ENCODE measurements at regions not wholly inside any gene's neighbourhood (a gene's known extent, or its start where the extent isn't known, plus 50 kb on each side); places are given as distances from the start of the nearest gene placed in this dataset.
"Not testable (repeated sequence)": the region's sequence is repeated elsewhere in the genome, so short reads cannot be mapped to it uniquely, and the experiment has no call there.

DNA sequence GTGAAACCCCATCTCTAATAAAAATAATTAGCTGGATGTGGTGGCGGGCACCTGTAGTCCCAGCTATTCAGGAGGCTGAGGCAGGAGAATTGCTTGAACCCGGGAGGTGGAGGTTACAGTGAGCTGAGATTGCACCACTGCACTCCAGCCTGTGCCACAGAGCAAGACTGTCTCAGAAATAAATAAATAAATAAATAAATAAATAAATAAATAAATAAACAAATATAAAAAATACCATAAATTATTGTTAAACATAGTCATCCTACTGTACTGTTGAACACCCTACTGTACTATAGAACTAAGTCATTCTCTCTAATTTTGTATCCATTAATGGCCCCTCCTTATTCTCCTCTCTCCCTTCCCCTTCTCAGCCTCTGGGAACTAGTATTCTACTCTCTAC, 332.2 kb downstream of the ISL1 start:
- not testable (repeated sequence) for H4K20me1 ChIP-seq (ENCODE audit: insufficient read depth); H2AFZ ChIP-seq (ENCODE audit: low read depth, low read length); H3K4me2 ChIP-seq (ENCODE audit: low read length); H3K9ac ChIP-seq (ENCODE audit: low read length); H3K9me2 ChIP-seq (ENCODE audit: insufficient read depth, low read length); H3K27me3 ChIP-seq (ENCODE audit: insufficient read depth, low read depth, low read length); H3F3A ChIP-seq (ENCODE audit: insufficient read depth, low read length, poor library complexity, severe bottlenecking); H3K79me2 ChIP-seq (replicated peaks; ENCODE audit: insufficient read depth, low read length); H3K27ac ChIP-seq (ENCODE audit: low read length); H3K4me3 ChIP-seq (ENCODE audit: low read length); H3K9me3 ChIP-seq (ENCODE audit: low read length); H3K36me3 ChIP-seq (ENCODE audit: insufficient read depth, low read length)

DNA sequence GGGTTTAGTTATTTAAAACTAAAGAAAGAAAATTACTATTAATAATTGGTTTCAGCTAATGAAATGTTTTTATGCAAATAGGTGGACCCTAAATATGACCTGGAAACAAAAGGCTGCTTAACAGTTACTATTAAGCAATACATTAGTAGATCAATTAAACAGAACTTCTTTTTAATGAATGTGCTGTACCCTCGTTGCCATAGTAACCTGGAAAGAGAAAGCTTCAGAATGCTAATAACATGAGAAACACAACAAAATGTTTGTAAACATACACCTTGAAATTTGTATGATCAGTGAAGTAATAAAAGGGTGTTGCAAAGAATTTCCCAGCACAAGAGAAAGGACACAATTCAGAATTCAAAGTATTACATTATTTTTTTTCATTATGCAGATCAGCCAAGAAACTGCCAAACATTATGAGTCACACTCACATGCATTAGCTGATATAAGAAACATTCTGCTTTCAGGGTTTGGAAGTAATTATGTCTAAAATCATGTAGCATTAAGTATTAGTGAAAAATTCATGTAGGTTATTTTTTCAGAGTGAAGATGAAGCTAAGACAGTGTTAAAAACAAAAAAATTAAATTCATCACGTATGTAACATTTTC, 348.3 kb downstream of the ISL1 start:
- Histone ChIP-seq H3K9me3 (ENCODE audit: low read length) (no peaks in the 10 kb centered on the region), H3F3A (ENCODE audit: insufficient read depth, low read length, poor library complexity, severe bottlenecking) (no peaks in the 10 kb centered on the region), H4K20me1 (ENCODE audit: insufficient read depth) (no peaks in the 10 kb centered on the region), H3K36me3 (ENCODE audit: insufficient read depth, low read length) (no peaks in the 10 kb centered on the region), H3K27ac (ENCODE audit: low read length) (no peak overlapping the region), H2AFZ (ENCODE audit: low read depth, low read length) (no peak overlapping the region), H3K4me2 (ENCODE audit: low read length) (no peak overlapping the region), H3K9ac (ENCODE audit: low read length) (no peak overlapping the region), H3K9me2 (ENCODE audit: insufficient read depth, low read length) (no peaks in the 10 kb centered on the region), H3K4me3 (ENCODE audit: low read length) (no peak overlapping the region), H3K27me3 (ENCODE audit: insufficient read depth, low read depth, low read length) (no peaks in the 10 kb centered on the region), H3K79me2 (replicated peaks; ENCODE audit: insufficient read depth, low read length) (no peaks in the 10 kb centered on the region)
- TF ChIP-seq SMC3 (conservative IDR thresholded peaks at IDR 0.05; ENCODE audit: poor library complexity): no peak
- TF ChIP-seq, protein P1, sequence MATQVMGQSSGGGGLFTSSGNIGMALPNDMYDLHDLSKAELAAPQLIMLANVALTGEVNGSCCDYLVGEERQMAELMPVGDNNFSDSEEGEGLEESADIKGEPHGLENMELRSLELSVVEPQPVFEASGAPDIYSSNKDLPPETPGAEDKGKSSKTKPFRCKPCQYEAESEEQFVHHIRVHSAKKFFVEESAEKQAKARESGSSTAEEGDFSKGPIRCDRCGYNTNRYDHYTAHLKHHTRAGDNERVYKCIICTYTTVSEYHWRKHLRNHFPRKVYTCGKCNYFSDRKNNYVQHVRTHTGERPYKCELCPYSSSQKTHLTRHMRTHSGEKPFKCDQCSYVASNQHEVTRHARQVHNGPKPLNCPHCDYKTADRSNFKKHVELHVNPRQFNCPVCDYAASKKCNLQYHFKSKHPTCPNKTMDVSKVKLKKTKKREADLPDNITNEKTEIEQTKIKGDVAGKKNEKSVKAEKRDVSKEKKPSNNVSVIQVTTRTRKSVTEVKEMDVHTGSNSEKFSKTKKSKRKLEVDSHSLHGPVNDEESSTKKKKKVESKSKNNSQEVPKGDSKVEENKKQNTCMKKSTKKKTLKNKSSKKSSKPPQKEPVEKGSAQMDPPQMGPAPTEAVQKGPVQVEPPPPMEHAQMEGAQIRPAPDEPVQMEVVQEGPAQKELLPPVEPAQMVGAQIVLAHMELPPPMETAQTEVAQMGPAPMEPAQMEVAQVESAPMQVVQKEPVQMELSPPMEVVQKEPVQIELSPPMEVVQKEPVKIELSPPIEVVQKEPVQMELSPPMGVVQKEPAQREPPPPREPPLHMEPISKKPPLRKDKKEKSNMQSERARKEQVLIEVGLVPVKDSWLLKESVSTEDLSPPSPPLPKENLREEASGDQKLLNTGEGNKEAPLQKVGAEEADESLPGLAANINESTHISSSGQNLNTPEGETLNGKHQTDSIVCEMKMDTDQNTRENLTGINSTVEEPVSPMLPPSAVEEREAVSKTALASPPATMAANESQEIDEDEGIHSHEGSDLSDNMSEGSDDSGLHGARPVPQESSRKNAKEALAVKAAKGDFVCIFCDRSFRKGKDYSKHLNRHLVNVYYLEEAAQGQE (IDR thresholded peaks at IDR 0.05; ENCODE audit: borderline replicate concordance): no peak
- no peak for TF ChIP-seq POLR2AphosphoS5 (IDR thresholded peaks at IDR 0.05)
- TF ChIP-seq MXI1 (conservative IDR thresholded peaks at IDR 0.05; ENCODE audit: poor library complexity, severe bottlenecking): no peak
- TF ChIP-seq EZH2 (IDR thresholded peaks at IDR 0.05; ENCODE audit: borderline replicate concordance, insufficient read depth, low read length, poor library complexity, severe bottlenecking): no peak
- TF ChIP-seq TAF1 (IDR thresholded peaks at IDR 0.05; ENCODE audit: low read depth): no peak
- TF ChIP-seq EP300 (conservative IDR thresholded peaks at IDR 0.05; ENCODE audit: poor library complexity, severe bottlenecking): no peak
- TF ChIP-seq RAD21 (conservative IDR thresholded peaks at IDR 0.05): no peak
- TF ChIP-seq, protein P2, sequence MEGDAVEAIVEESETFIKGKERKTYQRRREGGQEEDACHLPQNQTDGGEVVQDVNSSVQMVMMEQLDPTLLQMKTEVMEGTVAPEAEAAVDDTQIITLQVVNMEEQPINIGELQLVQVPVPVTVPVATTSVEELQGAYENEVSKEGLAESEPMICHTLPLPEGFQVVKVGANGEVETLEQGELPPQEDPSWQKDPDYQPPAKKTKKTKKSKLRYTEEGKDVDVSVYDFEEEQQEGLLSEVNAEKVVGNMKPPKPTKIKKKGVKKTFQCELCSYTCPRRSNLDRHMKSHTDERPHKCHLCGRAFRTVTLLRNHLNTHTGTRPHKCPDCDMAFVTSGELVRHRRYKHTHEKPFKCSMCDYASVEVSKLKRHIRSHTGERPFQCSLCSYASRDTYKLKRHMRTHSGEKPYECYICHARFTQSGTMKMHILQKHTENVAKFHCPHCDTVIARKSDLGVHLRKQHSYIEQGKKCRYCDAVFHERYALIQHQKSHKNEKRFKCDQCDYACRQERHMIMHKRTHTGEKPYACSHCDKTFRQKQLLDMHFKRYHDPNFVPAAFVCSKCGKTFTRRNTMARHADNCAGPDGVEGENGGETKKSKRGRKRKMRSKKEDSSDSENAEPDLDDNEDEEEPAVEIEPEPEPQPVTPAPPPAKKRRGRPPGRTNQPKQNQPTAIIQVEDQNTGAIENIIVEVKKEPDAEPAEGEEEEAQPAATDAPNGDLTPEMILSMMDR (IDR thresholded peaks at IDR 0.05; ENCODE audit: poor library complexity, severe bottlenecking): no peak

DNA sequence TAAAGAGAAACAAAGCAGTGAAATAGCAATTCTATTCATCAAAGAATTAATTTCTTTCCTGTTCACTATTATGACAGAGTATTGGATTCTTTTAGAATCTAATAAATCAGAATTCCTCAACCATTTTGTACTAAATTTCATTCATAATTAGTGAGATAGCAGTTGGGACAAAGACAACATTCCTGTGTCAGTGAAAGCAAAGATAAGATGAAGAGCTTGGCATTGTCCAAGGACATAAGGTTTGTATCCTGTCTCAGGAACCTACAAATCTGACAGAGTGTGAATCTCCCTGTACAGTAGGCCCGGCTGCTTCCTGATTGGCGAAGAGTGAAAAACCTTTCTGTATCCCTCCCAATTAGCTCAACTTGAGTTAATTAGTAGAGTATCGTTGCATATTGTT, 349.1 kb downstream of the ISL1 start:
- Histone ChIP-seq H2AFZ (ENCODE audit: low read depth, low read length) (no peak overlapping the region), H4K20me1 (ENCODE audit: insufficient read depth) (no peaks in the 10 kb centered on the region), H3K79me2 (replicated peaks; ENCODE audit: insufficient read depth, low read length) (no peaks in the 10 kb centered on the region), H3K9ac (ENCODE audit: low read length) (no peak overlapping the region), H3K9me2 (ENCODE audit: insufficient read depth, low read length) (no peaks in the 10 kb centered on the region), H3K27ac (ENCODE audit: low read length) (no peak overlapping the region), H3K36me3 (ENCODE audit: insufficient read depth, low read length) (no peaks in the 10 kb centered on the region), H3K4me3 (ENCODE audit: low read length) (no peak overlapping the region), H3K4me2 (ENCODE audit: low read length) (no peak overlapping the region), H3K9me3 (ENCODE audit: low read length) (no peaks in the 10 kb centered on the region), H3K27me3 (ENCODE audit: insufficient read depth, low read depth, low read length) (no peaks in the 10 kb centered on the region), H3F3A (ENCODE audit: insufficient read depth, low read length, poor library complexity, severe bottlenecking) (no peaks in the 10 kb centered on the region)
- TF ChIP-seq RAD21 (conservative IDR thresholded peaks at IDR 0.05) (no peak), EZH2 (IDR thresholded peaks at IDR 0.05; ENCODE audit: borderline replicate concordance, insufficient read depth, low read length, poor library complexity, severe bottlenecking) (no peak), SMC3 (conservative IDR thresholded peaks at IDR 0.05; ENCODE audit: poor library complexity) (no peak), TAF1 (IDR thresholded peaks at IDR 0.05; ENCODE audit: low read depth) (no peak), MXI1 (conservative IDR thresholded peaks at IDR 0.05; ENCODE audit: poor library complexity, severe bottlenecking) (no peak), POLR2AphosphoS5 (IDR thresholded peaks at IDR 0.05) (no peak), EP300 (conservative IDR thresholded peaks at IDR 0.05; ENCODE audit: poor library complexity, severe bottlenecking) (no peak)
- TF ChIP-seq, protein P2 (IDR thresholded peaks at IDR 0.05; ENCODE audit: poor library complexity, severe bottlenecking): no peak
- TF ChIP-seq, protein P1 (IDR thresholded peaks at IDR 0.05; ENCODE audit: borderline replicate concordance): no peak

All from neural cell (in vitro differentiated cells).